ENCODE measurements at regions not wholly inside any gene's neighbourhood (a gene's known extent, or its start where the extent isn't known, plus 50 kb on each side); places are given as distances from the start of the nearest gene placed in this dataset.

DNA sequence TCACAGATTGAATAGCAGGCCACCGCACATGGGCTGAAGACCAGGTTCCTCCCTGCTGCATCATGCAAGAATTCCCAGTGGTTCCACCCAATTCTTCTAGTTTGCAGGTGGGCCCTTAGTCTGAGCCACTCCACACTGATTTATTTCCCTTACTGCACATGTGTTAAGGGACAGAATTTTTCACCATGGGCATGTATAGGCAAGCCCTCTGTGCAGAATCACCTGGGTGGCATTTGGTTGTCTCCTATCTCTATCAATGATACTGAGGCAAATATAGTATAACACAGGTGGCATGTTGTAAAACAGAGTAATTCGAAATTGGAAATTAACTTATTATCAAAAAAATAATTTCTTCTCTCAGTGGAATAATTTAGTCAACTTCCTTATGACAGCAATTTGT is 1892.4 kb downstream of the NCAM2 start:
- DNase-seq (ENCODE audit: low read depth): no peak

DNA sequence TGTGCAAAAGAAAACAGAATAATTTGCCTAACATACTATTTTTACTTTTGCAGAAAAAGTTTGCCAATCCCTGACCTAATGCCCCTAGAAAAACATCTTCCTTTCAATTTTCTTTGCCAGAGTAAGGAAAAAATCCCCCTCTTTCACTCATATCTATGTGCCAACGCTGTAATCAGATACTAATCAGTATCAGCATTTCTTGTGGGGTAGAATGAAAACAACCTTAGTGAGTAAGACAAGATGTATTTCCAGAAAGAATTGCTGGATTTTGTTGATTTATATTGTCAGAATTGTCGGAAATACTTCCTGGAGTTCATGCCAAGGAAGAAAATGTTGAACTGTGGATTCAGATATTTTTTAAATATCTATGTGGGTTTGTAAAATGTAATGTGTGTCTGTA is 1893.8 kb downstream of the NCAM2 start:
- no peak for DNase-seq (ENCODE audit: low read depth)

DNA sequence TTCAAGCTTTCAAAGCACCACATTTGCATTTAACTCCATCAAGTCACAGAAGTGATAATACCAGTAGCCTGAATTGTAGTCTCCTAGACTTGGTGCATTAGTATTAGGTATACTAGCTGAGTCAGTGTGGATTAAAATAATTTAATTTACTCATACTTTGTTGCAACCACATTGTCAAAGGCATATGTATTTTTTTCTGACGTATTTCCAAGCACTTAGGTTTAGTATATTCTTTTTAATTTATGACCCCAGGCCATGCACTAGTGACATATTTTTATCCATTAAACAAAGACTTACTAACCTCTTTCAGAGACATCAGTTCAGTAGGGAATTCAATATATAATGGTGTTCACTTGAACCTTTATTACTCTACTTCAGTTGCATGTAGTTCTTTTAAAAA is 1894.5 kb downstream of the NCAM2 start:
- no peak for DNase-seq (ENCODE audit: low read depth)

DNA sequence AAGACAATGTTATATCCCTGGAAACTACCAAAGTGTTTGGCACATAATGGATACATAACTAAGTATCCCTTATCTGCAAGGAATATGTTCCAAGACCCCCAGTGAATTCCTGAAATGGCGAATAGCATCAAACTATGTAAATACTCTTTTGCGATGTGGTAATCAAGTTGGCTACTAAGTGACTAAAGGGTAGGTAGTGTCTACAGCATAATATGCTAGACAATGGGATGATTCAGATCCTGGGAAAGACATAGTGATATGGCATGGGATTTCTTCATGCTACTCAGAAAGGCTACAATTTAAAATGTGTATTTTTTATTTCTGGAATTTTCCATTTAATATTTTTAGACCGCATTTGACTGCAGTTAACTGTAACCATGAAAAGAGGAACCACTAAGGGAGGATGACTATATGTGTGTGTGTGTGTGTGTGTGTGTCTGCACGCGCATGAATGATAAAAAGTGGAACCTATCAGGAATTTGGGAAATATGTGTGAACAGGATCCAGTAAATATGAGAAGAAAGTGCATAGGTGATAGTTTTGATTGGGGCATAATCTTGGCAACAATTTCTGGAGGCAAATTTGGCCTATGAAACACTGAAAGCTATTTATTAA is 1899.9 kb downstream of the NCAM2 start:
- no peak for DNase-seq (ENCODE audit: low read depth)

DNA sequence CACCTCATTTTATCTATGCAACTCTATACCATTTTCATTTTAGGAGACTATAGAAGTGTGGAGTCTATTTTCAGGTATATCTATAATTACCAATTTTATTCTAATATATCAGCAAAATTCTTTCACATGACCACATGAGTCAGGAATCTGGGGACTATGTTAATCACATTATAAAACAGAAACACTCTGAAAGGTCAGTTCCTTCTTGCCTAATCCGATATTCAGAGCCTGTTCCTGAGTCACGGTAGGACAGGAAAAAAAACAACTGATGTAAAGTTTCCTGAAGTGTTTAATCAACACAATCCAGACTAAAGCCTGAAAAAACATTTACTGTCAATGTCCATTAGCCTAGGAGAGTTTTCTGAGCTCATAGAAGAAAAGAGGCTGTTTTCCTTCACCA is 1902.3 kb downstream of the NCAM2 start:
- no peak for DNase-seq (ENCODE audit: low read depth)

DNA sequence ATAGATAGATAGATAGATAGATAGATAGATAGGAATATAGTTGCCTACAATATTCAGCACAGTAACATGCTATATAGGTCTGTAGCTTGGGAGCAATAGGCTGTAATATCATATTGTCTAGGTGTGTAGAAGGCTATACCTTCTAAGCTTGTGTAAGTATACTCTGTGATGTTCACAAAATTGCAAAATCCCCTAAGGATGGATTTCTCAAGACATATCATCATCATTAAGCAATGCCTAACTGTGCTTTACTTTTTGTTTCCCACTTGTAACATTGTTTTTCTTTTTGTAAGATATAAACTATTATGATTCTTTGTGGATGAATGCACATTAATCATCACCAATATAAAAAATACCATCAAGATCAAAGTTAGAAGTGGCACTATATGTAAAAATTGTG is 1905.6 kb downstream of the NCAM2 start:
- no peak for DNase-seq (ENCODE audit: low read depth)

DNA sequence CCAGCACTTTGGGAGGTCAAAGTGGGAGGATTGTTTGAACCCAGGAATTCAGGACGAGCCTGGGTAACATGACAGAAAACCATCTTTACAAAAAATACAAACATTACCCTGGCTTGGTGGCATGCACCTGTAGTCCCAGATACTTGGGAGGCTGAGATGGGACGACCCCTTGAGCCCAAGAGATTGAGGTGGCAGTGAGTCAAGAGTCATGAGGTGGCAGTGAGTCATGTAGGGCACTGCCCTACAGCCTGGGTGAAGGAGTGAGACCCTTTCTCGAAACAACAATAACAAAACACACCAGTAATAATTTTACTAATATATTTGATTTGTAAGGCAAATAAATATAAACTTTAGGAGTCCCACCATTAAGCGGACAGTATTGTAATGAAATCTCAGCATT is 1906.2 kb downstream of the NCAM2 start:
- DNase-seq (ENCODE audit: low read depth): no peak

DNA sequence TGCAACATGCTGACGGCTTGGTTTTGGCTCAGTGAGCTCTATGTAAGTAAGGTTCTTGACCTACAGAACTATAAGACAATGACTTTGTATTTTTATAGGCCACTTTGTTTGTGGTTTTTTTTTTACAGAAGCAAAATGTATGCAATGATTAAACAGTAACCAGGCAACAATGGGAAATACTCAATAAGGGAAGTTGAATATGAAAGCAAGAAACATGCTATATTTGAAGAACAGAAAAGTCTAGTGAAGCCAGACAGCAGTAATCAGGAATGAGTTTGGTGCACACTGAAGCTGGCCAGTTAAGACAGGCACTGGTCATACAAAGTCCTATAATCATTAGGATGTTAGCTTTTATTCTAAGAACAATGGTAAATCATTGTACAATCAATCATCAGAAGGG is 1926.8 kb downstream of the NCAM2 start:
- no peak for DNase-seq (ENCODE audit: low read depth)

DNA sequence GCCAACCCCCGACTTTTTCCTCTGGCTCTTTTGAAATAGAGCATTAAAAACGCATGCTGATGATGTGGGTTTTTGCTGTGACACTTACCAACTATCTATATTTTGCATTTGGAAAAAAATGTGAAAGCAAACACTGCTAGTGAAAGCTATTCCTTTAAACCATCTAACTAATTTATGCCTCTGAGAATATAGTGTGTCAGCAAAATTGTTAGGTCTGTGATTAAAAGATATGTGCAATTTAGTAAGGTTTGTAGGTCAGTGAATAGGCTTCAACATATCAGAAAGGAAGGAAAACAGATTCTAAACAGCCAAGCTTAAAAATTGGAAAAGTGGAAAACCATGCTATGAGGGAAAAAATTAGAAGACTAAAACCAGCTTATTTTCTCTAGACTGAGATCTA is 1929.3 kb downstream of the NCAM2 start:
- no peak for DNase-seq (ENCODE audit: low read depth)

DNA sequence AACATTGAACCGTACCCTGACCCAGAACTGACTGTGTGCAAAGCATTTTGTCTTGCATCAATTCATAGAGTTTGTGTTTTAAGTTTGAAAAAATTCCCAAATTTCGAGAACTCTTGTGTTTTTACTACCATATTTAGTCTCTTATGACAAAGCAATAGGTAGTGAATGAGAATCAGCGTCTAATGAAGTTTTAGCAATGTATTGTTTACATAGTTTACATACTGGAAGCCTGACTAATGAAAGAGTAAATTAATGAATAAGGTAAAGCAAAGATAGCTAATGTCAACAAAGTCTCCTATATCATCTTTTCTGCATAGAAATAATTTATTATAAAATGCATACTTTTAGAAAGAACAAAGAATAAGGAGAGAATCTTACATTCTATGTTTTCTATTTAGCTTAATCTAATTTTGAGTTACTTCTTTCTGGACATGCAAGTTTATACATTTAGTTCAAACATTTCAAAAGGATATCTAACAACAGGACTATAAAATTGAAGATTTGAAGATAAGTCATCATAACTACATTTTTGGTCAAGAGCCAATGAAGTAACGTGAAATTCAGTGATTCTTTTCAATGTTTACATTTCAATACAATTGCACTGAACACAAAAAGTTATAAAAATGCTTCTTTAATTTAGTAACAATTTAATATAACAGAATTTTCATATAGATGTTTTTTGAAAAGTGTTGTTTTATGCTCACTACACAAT is 1943.7 kb downstream of the NCAM2 start:
- DNase-seq (ENCODE audit: low read depth): no peak

DNA sequence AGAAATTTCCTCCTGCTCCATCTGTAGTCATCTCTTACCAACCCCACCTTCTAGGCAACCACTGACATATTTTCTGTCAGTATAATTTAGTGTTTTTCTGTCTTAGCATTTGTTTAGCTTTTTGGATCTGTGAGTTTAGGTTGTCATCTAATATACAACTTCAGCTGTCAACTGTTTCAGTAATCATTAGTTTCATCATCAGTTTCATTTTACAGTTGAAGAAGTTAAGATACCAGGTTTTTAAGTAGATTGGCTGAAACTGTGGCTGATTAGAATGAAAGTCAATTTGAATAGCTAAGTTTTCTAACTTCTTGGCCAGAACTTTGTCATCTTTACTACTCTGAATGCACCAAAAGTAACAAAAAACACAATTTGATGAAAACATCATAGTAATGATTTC is 1957.3 kb downstream of the NCAM2 start:
- no peak for DNase-seq (ENCODE audit: low read depth)

DNA sequence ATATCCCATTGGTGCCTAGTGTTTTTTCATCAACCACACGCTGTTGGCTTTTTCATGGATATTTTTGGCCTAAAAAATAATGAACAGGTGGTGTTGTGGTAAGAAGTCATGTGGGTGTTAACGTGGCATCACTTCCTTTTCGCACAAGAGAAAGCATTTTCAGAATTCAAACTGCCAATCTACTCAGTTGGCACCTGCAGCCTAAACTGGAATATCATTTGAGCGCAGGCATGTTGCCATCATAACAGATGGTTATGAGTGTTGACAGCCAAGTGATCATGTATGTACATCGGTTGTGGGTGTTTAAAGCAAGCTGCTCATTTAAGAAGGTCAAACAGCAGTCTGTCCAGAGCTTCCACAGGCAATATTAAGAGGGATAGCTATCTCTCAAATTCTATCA is 1963.0 kb downstream of the NCAM2 start:
- no peak for DNase-seq (ENCODE audit: low read depth)

DNA sequence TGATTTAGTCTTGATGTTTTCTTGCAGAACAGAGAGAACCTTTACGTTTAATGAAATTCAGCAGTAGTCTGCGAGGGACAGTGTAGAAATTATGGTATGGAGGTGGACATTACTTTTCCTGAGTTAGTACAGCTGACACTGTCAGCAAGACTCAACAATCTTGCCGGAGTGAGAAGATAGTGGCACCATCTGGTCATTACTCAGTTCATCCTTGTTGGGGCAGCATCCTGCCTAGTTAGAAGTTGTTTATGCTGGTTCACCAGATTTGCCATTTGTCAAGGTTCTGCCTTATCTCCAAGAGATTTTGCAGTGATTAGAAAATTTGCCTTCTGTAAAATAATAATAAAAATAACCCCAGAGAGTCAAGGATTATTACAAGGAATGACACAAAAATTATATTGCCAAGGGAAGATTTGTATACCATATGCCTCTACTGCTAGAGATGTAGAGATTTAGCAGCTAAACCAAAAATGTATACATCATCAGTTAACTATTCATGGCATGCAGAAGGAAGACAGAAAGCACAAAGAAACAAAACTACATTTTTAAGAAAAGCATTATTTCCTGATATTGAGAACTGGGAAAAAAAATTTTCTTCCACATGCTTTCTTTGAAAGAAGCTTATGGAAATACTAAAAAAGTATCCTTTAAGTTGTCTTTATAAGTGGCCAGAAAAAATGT is 1967.4 kb downstream of the NCAM2 start:
- DNase-seq (ENCODE audit: low read depth): no peak

DNA sequence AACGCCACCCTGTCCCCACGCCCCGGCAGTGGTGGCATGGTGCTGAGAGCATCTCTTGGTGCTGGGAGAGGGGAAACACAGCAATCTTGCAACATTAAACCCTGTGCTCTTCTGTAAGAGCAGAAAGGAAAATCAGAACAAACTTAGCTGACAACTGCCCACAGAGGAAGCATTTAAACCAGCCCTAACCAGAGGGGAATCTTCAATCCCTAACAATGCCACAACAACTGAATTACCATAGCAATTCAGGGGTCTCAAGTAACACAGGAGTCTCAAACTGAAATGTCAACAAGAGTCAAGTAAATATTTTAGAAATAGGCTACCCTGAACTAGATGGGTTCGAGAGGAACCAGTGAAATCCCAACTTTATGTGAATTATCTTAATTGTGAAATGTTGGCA is 1983.6 kb downstream of the NCAM2 start:
- DNase-seq (ENCODE audit: low read depth): no peak

DNA sequence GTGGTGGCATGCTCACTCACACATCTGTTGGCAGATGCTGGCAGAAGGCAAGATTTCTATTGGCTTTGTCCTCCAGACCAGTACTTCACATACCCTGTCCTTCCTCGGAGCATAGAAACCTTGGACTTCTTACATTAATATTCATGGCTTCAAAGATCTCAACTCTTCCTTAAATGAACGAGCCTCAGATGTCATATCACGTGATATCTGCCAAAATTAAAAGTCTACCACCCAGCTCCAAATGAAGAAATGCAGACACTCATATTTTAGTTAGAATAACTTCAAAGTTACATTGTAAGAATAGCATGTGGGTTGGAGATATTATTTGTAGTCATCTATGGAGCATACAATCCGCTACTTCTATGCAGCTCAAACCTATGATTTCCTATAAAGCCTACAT is 1994.9 kb downstream of the NCAM2 start:
- no peak for DNase-seq (ENCODE audit: low read depth)

DNA sequence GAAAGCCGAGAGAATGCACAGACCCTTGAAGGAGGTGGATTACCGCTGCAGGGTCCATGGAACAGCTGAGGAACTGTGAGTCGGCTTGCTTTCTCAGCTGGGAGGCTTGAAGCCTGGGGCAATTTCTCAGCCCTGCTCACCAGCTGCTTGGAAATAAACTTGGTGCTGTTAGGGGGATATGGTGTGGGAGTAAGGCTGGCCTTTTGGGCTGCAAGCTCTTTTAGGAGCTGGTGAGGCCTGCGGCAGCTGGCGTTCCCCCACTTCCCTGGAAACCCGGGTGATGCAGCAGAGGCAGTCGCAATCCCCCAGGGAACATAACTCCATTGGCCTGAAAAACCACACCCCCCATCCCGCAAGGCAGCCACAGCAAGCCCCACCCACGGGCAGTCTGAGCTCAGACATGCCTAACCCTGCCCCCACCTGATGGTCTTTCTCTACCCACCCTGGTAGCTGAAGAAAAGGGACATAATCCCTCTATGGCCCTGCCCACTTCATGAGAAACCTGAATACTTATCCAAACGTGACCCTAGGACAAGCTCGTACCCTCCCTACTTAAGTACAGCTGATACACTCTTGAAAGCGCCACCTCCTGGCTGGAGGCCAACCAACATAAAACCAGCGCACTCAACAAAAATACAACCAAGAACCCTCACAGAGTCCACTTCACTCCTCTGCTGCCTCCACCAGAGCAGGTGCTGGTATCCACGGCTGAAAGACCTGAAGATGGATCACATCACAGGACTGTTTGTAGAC is 1995.8 kb downstream of the NCAM2 start:
- DNase-seq (ENCODE audit: low read depth): no peak

DNA sequence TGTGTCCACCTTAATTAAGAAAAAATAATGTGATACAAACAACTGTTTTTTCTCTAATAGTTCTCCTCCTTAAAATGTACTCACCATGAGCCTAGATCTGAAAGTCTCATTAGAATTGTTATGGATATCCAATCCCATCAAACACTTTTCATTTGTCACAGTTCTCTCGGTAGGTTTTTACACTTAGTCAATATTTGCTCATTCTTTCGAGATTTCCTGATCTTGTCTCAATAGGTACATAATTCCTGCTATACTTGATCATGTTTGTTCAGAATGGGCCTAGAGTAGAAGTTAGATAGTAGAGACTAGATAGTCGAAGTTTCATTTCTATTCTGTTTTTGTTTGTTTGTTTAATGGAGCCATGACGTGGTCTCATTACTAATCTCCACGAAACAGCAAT is 2005.7 kb downstream of the NCAM2 start:
- no peak for DNase-seq (ENCODE audit: low read depth)

DNA sequence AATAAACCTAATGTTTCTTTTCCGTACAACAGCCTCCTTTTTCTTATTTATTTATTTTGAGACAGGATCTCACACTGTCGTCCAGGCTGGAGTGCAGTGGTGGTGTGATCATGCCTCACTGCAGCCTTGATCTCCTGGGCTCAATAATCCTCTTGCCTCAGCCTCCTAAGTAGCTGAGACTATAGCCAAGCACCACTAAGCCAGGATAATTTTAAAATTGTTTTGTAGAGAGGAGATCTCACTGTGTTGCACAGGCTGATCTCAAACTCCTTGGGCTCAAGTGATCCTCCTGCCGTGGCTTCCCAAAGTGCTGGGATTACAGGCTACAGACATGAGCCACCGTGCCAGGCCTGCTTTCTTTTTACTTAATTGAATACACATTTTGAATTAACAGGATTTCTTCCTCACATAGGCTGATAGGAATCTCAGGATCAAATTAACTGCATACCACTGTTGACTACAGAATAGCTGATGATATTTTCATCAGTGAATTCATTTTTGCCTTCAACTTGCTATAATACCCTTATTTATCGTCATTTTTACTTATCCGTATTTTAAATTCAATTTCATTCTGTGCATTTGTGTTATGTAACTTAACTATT is 2010.5 kb downstream of the NCAM2 start:
- DNase-seq (ENCODE audit: low read depth): no peak

DNA sequence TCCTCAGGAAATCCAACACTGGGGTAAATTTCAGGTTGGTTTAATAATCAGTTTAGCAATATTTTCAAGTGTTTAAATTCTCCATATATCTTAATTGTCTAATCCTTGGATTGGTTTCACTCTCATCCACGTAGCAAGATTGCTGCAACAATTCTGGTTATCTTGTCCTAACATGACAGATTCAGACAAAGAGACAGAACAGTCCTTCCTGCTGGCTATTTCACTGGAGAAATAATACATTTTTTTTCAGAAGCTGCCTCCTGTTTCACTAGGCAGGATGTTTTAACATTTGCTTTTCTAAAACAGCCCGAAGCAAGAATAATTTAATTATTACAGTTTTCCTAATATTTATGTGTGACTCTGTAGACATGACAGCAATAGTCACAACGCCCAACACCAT is 2011.2 kb downstream of the NCAM2 start:
- no peak for DNase-seq (ENCODE audit: low read depth)

DNA sequence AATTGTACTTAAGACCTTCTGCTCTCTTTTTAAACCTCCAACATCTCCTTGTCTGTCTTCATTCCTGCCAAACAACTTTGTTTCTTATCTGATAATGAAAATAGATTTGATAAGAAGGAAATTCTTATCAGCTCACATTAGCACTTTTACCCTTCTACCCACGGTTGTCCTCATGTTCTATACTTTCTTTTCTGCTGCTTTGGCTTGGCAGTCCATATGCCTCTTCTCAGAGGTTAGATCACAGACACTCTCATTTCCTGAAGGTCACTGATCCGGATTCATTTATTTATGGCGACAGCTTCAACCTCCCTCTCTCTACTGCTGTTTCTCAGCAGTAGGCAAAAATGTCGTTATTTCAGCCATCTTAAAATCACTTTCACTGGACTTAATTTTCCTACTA is 2015.8 kb downstream of the NCAM2 start:
- no peak for DNase-seq (ENCODE audit: low read depth)

DNA sequence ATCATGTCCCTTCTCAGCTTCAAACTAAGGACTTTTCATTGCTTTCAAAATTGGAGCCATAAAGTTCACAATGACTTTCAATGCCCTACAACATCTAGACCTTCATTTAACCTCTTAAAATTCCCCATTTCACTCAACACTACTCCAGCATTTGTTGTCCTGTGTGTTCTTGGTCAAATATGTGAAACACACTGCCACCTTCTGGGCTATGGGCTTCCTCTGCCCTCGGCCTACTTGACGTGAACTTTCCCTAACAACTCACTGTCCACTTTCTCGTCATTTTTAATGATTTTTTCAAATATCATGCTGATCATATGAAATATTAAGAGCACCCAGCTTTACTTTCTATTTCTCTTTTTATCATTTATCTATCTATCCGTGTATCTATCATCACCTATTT is 2018.4 kb downstream of the NCAM2 start:
- DNase-seq (ENCODE audit: low read depth): no peak

DNA sequence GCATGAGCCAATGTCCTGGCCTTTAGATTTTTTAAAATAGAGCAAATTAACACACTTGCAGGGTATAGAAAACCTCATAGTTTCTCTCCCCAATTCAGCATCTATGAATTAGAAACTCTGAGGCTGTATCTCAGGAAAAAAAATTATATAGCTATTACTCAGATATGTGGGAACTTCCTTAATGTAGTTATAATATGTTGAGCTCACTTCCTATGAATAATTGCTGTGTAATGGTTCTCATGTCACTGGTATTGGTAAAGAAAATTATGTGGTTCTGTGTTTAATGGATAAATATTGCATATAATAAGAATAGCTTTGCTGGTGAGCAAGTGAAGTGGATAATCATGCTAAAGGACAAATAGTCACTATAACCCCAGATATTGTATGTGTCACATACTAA is 2019.8 kb downstream of the NCAM2 start:
- no peak for DNase-seq (ENCODE audit: low read depth)
